Stimulated activated CD4-positive, alpha-beta T cell treated with anti-CD3 and anti-CD28 coated beads, TNF-alpha, amount 100 ng/mL, for 4 hours (primary cell): ENCODE measurements at regions not wholly inside any gene's neighbourhood (a gene's known extent, or its start where the extent isn't known, plus 50 kb on each side); places are given as distances from the start of the nearest gene placed in this dataset.
"Not testable (repeated sequence)": the region's sequence is repeated elsewhere in the genome, so short reads cannot be mapped to it uniquely, and the experiment has no call there.

Source experiments
- DNase-seq, 3 experiments: peaks; one replicate each; pipeline ENCODE4 v3.0.0-alpha.2; 2020; ENCODE audit warnings: low read depth in 3 of 3

DNA sequence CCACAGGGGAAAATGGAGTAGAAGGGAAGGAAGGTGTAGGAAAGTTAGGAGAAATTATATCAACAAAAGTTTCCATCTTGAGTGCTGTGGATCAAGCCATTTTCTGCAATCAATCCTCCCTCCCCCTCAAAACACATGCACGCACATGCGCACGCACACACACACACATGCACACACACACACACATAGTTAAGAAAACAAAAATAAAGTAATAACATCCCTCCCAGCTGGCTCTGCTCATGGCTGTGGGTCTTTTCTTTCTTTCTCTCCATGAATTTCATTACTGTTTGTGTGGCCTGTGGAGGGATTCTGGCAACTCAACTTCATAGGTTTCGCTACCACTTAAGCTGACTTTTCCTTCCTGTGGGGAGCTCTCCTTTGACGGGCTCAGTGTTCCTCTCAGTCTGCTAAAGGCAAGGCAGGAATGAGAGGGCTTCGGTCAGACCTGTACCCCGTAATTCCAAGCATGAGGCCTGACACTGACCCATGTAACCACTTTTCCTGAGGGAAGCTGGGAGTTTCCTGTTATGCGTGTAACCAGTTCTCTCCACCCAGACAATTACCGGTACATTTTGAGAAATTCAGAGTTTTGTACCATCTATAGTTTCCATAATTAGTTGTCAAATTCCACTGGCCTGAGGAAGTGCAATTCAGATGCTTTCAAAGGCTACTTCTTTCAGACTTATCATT is 79.8 kb downstream of the ZNF92 start:
- no peak for DNase-seq

DNA sequence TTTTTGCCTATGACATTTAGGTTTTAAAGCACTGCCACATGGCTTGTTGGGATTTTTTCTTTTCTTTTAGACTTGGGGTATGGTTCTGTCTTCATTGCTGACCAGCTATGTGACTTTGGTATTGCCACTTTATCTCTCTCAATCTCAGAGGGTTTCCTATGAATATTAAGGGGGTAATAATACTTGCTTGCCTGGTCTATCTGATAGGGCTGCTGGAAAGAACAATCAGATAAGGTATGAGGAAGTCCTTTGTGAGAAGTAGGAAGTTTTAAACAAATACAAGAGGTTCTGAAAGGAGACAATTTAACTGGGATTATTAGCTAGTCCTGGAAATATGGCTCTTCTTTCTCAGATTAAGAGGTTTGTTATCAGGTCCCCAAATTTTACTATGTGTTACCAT is 80.8 kb downstream of the ZNF92 start:
- no peak for DNase-seq

DNA sequence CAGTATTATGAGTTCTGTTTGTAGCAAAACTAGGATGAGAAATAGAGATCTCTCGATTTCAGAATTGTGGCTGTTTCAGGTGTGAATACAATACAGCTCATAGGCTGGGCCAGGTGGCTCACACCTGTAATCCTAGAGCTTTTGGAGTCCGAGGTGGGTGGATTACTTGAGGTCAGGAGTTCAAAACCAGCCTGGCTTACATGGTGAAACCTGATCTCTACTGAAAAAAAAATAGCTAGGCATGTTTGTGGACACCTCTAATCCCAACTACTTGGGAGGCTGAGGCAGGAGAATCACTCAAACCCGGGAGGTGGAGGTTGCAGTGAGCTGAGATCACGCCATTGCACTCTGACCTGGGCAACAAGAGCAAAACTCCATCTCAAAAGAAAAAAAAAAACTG is 81.4 kb downstream of the ZNF92 start:
- not testable (repeated sequence) for DNase-seq

DNA sequence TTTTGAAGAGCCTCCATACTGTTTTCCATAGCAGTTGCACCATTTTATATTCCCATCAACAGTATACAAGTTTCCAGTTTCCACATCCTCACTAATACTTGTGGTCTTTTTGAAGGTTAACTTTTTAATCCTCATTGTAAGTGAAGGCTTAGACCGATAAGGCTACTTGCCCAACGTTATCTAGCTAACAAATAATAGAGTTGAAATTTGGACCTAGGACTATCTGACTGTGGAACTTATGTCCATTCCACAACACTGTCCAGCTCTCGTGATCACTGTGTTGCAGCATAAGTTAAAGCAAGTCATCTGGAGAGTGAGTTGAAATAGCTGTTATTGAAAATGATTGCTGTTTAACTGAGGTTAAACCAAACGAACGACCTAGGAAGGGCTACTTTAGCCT is 84.0 kb downstream of the ZNF92 start:
- no peak for DNase-seq

DNA sequence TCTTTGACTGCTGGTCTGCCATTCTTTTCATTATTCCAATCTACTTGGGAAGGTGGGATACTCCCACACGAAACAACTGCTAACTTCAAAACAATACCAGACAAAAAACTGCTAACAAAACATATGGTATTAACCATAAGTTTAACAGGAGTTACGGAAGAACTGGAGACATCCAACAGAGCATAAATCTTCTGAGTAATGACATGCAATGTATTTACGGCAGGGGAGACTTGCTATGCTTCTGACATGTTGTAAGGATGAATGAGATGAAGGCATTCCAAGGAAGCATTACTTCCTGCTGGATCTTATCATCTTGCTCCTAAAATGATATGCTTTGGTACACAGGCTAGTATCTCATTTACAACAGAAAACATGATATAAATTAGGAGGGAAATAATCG is 85.8 kb downstream of the ZNF92 start:
- DNase-seq: no peak

DNA sequence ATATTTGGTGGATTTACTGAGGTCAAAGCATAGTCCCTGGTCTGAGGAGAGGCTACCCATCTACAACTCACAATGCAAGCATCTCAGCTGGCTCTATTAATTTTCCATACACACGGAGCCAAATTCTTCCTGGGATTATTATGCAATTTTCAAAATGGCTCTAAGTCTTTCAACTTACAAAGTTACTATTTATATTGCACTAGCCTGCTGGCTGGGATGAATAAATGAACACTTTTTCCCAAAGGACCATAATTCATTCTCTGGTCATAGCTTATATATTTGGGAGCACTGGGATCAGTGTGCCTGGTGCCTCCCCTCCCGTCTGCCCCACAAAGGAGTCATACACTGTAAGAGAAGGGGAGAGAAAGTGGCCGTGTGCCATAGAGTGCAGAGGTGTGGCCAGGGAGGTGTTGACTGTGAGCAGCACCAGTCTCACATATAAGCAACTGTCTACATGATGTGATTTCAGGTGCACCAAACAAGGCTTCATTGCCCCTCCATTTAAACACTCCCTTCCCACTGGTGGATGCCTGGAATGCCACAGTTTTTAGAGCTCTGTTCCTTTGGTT is 88.6 kb downstream of the ZNF92 start:
- no peak for DNase-seq

DNA sequence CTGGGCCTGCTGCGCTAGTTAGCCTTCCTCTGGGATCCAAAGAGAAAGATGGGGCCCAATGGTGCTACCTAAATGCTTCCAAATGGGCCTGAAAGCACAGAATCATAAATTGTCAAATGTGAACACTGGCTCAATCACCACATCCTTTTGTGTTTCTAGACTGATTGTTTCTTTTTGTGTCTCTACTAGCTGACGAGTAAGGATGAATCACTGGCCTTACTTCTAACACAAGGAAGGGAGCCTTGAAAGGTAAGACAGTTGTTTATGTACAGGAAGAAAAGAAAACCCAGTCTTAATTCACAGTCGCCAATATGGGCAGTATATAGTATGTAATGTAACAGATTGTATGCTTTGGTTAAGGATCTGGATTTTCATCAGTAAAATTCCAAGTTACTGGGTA is 89.5 kb downstream of the ZNF92 start:
- DNase-seq: no peak

DNA sequence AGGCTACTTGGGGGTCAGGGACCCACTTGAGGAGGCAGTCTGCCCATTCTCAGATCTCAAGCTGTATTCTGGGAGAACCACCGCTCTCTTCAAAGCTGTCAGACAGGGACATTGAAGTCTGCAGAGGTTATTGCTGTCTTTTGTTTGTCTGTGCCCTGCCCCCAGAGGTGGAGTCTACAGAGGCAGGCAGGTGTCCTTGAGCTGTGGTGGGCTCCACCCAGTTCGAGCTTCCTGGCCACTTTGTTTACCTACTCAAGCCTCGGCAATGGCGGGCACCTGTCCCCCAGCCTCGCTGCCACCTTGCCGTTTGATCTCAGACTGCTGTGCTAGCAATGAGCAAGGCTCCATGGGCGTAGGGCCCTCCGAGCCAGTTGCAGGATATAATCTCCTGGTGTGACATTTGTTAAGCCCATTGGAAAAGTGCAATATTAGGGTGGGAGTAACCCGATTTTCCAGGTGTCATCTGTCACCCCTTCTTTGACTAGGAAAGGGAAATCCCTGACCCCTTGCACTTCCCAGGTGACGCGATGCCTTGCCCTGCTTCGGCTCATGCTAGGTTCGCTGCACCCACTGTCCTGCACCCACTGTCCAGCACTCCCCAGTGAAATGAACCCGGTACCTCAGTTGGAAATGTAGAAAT is 96.4 kb downstream of the ZNF92 start:
- not testable (repeated sequence) for DNase-seq

DNA sequence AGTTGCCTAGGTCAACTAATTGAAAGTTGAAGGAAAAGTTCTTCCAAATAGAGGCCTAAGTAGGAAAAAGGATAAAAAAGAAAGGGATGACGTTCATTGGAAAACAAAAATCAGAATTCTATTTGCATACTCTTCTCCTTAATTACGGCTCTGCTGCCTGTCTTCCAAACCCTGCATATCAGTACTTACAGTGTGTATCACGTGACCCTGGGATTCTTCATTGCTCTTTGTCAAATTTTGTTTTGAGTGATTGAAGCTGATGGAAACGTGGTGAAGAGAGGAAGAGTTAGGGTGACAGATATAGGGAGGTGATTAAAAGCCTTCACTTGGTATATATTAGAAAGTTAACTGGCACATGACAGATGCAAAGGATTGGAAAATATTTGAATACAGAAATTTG is 97.9 kb downstream of the ZNF92 start:
- DNase-seq: no peak

DNA sequence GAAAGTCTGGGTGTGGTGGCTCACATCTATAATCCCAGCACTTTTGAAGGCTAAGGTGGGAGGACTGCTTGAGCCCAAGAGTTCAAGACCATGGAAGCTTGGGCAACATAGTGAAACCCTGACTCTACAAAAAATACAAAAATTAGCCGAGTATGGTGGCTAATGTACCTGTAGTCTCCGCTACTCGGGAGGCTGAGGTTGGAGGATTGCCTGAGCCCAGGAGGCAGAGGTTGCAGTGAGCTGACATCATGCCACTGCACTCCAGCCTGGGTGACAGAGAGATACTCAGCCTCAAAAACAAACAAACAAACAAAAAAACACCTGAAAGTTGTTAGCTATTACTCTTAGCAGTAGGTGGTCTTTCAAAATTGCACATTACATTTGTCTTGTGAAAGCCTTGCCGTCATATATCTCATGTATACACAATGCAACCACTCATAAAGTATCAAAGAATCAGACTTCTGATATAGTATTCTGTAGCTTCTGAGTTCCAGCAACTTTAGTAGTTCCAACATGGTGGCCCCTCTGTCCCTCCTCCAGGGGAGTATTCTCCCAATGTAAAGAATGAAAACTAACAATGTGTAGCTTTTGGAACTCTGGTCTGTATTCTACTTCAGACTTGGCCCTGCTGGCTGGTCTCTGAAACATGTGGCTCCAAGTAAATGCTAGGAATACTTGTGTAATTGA is 101.5 kb downstream of the ZNF92 start:
- no peak for DNase-seq

DNA sequence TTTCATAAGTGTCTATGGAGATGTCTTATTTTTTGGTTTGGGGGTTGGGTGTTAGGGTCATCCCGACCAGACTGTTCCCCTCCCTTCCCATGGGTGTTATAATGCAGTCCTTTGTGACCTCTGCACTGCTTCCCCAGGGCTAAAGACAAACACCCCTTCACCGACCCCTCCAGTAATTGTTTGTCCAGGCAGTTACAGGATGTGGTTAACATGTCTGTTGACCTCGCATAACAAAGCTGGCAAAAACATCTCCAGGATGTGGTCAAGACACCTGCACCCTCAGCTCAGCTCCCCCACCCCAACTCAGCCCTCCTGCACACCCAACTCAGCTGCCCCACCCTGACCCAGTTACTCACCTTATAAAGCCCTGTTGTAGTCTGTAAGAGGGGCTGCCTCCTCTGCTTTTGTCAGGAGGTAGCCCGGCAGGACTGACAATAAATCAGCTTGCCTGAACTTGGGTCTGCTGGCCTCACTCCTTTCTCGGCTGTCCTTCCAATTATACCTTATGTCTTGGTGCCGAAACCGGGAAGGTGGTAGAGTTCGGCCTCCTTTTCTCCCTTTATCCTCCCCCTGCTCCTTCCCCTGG is 102.2 kb downstream of the ZNF92 start:
- DNase-seq: no peak

DNA sequence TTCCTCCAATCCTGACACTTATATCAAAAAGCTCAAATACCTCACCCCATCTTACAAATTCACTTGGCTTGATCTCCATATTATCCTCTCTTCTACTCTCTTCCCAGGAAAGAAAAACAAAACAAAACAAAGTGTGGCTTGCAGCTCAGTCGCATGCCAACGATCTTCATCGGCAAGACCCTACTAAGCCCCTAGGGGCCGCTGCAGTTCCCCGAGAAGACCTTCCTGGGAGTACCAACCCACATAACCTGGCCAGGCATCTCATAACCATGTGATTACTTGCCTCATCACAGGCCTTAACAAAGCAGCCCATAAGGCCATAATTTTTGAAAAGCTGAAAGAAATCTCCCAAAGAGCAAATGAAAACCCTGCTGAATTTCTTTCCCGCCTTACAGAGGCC is 103.7 kb downstream of the ZNF92 start:
- no peak for DNase-seq

DNA sequence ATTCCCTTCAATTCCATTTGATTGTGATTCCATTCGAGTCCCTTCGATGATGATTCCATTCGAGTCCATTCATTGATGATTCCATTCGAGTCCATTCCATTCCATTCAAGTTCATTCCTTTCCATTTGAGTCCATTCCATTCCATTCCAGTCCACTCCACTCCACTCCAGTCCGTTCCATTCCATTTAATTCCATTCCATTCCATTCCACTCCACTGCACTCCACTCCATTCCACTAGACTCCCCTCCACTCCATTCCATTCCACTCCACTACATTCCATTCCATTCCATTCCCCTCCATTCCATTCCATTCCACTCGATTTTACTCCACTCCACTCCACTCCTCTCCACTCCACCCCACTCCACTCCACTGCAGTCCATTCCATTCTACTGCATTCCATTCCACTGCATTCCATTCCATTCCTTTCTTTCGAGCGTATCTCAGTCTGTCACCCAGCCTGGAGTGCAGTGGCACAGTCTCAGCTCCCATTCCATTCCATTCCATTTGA is 115.7 kb downstream of the ZNF92 start:
- DNase-seq: no peak

DNA sequence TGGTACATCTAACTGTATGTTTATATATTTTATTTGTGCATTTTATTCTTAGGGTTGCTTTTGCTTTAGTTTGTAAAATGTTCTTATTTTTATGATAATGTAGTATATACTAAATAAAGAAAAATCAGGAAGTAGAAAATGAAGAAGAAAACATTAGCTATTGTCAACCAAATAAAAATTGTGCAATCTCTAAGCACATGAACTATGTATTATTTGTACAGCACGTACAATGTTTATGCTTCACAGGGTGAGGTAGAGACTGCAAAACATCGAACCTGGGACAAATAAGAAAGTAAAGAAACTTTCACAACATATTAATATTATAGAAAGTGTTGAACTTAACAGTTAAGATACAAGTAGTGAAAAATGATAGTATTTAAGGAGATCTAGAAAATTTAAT is 123.0 kb downstream of the ZNF92 start:
- DNase-seq: not testable (repeated sequence)

DNA sequence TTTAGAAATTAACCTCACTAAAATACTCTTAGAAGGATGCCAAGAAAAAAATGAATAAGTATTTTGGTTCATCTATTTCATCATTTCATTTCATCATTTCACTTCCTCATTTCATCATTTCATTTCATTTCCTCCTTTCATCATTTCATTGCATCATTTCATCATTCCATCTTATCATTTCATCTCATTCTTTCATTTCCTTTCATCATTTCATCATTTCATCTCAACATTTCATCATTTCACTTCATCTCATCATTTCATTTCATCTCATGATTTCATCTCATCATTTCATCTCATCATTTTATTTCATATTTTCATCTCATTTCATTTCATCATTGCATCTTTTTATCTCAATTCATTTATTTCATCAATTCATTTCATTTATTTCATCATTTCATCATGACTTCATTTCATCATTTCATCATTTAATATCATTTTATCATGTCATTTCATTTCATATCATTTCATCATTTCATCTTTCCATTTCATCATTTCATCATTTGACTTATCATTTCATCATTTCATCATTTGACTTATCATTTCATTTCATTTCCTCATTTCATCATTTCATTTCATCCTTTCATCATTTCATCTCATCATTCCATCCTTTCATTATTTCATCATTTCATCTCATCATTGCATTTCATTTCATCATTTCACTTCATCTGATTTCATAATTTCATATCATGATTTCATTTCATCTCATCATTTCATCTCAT is 129.9 kb downstream of the ZNF92 start:
- DNase-seq: no peak

DNA sequence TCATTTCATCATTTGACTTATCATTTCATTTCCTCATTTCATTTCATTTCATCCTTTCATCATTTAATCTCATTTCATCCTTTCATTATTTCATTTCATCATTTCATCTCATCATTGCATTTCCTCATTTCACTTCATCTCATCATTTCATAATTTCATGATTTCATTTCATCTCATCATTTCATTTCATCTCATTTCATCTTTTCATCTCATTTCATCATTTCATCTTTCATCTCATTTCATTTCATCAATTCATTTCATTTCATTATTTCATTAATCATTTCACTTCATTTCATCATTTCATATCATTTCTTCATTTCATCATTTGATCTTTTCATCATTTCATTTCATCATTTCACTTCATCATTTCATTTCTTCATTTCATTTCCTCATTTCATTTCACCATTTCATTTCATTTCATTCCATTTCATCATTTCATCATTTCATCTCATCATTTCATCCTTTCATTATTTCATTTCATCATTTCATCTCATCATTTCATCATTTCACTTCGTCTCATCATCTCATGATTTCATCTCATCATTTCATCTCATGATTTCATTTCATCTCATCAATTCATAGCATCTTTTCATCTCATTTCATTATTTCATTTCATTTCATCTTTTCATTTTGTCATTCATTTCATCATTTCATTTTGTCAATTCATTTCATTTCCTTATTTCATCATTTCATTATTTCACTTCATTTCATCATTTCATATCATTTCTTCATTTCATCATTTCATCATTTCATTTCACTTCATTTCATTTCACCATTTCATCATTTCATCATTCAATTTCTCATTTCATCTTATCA is 131.1 kb downstream of the ZNF92 start:
- not testable (repeated sequence) for DNase-seq

DNA sequence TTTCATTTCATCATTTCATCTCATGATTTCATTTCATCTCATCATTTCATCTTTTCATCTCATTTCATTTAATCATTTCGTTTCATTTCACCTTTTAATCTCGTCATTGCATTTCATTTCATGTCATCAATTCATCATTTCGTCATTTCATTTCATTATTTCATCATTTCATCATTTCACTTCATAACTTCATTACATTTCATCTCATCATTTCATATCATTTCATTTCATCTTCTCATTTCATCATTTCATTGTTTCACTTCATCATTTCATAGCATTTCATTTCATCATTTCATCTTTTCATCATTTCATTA is 131.6 kb downstream of the ZNF92 start:
- not testable (repeated sequence) for DNase-seq

DNA sequence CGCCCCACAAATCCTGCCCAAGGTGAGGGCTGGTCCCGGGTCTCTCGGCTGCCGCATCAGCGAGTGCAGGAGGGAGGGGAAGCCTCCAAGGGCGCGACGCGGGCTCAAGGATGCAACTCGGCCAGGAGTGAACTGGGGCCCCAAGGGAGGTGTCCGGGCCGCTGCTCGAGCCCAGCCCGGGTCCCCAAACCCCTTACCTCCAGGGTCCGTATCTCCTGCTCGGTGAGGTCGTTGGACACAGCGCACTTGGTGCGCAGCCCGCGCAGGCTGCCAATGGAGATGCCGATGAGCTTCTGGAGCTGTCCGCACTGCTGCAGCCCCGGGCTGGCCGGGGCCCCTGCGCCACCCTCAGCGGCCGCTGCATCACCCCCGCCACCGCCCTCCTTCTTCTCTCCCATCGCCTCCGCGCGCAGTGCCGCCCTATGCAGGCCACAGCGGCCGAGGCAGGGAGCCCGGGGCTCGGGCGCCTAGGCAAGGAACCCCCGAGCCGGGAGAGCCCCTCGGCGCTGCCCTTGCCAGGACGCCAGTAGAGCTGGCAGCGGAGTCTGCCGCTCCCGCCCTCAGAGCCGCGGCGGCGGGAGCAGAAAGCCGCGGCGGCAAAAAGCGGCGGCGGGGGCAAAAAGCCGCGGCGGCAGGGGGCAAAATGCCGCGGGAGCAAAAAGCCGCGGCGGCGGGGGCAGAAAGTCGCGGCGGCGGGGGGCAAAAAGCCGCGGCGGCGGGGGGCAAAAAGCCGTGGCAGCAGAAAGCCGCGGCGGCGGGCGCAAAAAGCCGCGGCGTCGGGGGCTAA is 135.1 kb downstream of the ZNF92 start:
- DNase-seq: not testable (repeated sequence)

DNA sequence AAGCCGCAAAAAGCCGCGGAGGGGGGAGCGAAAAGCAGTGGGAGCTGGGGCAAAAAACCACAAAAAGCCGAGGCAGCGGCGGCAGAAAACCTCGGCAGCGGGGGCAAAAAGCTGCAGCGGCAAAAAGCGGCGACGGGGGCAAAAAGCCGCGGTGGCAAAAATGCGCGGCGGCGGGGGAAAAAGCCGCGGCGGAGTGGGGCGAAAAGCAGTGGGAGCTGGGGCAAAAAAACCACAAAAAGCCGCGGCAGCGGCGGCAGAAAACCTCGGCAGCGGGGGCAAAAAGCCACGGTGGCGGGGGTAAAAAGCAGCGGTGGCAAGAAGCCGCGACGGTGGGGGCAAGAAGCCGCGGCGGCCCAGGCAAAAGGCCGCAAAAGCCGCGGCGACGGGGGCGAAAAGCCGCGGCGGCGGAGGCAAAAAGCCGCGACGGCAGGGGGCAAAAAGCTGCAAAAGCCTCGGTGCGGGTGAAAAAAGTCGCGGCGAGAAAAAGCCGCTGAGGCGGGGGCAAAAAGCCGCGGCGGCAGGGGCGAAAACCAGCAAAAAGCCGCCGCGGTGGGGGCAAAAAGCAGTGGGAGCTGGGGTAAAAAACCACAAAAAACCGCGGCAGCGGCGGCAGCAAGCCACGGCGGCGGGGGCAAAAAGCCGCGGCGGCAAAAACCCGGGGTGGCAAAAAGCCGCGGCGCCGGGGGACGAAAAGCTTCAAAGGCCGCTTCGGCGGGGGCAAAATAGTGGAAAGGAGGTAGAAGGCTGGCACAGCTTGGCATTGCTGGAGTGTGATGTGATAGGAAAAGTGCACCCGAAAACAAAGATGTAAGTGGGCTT is 135.9 kb downstream of the ZNF92 start:
- DNase-seq: no peak
